ENCODE measurements at regions not wholly inside any gene's neighbourhood (a gene's known extent, or its start where the extent isn't known, plus 50 kb on each side); places are given as distances from the start of the nearest gene placed in this dataset.

GRCh38 chr4:170242471-170242870 lies 152.7 kb upstream of the AADAT start:
- TF ChIP-seq GABPA (IDR thresholded peaks at IDR 0.05; ENCODE audit: low read depth), result no peak
- TF ChIP-seq CTCF (IDR thresholded peaks at IDR 0.05; ENCODE audit: insufficient read depth, low read length), result no peak
- no peak for TF ChIP-seq POLR2AphosphoS5 (IDR thresholded peaks at IDR 0.05; ENCODE audit: low read depth)
- no peak for TF ChIP-seq REST (IDR thresholded peaks at IDR 0.05; ENCODE audit: insufficient replicate concordance, low read depth)

Measured in HL-60 (cell line).